ENCODE measurements at regions not wholly inside any gene's neighbourhood (a gene's known extent, or its start where the extent isn't known, plus 50 kb on each side); places are given as distances from the start of the nearest gene placed in this dataset.

GRCh38 chr15:35851491-35851890, 305.5 kb upstream of the DPH6 start:
- Histone ChIP-seq H3K9me3 (ENCODE audit: insufficient read depth, low read depth) (no peaks in the 10 kb centered on the region), H3K36me3 (ENCODE audit: low read depth) (no peaks in the 10 kb centered on the region), H3K9me2 (ENCODE audit: insufficient read depth) (no peaks in the 10 kb centered on the region), H3K27ac (no peak overlapping the region), H3K4me1 (replicated peaks; ENCODE audit: insufficient read depth) (no peaks in the 10 kb centered on the region), H3K4me2 (no peak overlapping the region), H3K79me2 (ENCODE audit: low read depth) (no peaks in the 10 kb centered on the region), H2AFZ (no peak overlapping the region), H3K27me3 (ENCODE audit: insufficient read depth, low read depth) (no peaks in the 10 kb centered on the region), H4K20me1 (ENCODE audit: insufficient read depth) (no peaks in the 10 kb centered on the region), H3K4me3 (no peak overlapping the region), H3F3A (ENCODE audit: insufficient read depth, low read depth) (no peaks in the 10 kb centered on the region)
- no peak for DNase-seq
- BruUV-seq (replicated peaks), result no TSS peak
- POLR2A ChIA-PET (ENCODE audit: unreplicated experiment), result no interaction called here
- CTCF ChIA-PET, result no interaction called here
- intact Hi-C loops (cut with micrococcal nuclease; ENCODE audit: unreplicated experiment), result no loop called here
- TF ChIP-seq EZH2 (IDR thresholded peaks at IDR 0.05; ENCODE audit: low read depth) (no peak), CTCF (conservative IDR thresholded peaks at IDR 0.05) (no peak)

- no peaks in the 10 kb centered on the region for H3K79me2 ChIP-seq (ENCODE audit: low read depth)
- TF ChIP-seq CTCF (conservative IDR thresholded peaks at IDR 0.05) (no peak), EZH2 (IDR thresholded peaks at IDR 0.05; ENCODE audit: low read depth) (no peak)
- H3K9me3 ChIP-seq (ENCODE audit: insufficient read depth, low read depth), result no peaks in the 10 kb centered on the region
- H3F3A ChIP-seq (ENCODE audit: insufficient read depth, low read depth), result no peaks in the 10 kb centered on the region
- H3K27me3 ChIP-seq (ENCODE audit: insufficient read depth, low read depth), result no peaks in the 10 kb centered on the region
- POLR2A ChIA-PET (ENCODE audit: unreplicated experiment), result interaction anchor here (0.6 kb wide), 1 partner anchor 795 kb away, joined by 3 read pairs; no protein-coding TSS in a partner anchor
- no peak overlapping the region for H3K27ac ChIP-seq
- H2AFZ ChIP-seq, result no peak overlapping the region
- H3K4me1 ChIP-seq (replicated peaks; ENCODE audit: insufficient read depth), result no peaks in the 10 kb centered on the region
- CTCF ChIA-PET, result interaction anchor here (0.7 kb wide), 1 partner anchor 1216 kb away, joined by 9 read pairs; no protein-coding TSS in a partner anchor
- intact Hi-C loops (cut with micrococcal nuclease; ENCODE audit: unreplicated experiment), result no loop called here
- H3K4me2 ChIP-seq, result no peak overlapping the region
- no peaks in the 10 kb centered on the region for H4K20me1 ChIP-seq (ENCODE audit: insufficient read depth)
- DNase-seq, result no peak
- H3K9me2 ChIP-seq (ENCODE audit: insufficient read depth), result no peaks in the 10 kb centered on the region
- no peak overlapping the region for H3K4me3 ChIP-seq
- no TSS peak for BruUV-seq (replicated peaks)
- H3K36me3 ChIP-seq (ENCODE audit: low read depth), result no peaks in the 10 kb centered on the region
Observed at GRCh38 chr15:35852818-35853624, 307.1 kb upstream of the DPH6 start.

GRCh38 chr15:35854316-35854715, 308.4 kb upstream of the DPH6 start:
- intact Hi-C loops (cut with micrococcal nuclease; ENCODE audit: unreplicated experiment), result no loop called here
- BruUV-seq (replicated peaks), result no TSS peak
- POLR2A ChIA-PET (ENCODE audit: unreplicated experiment), result no interaction called here

More at GRCh38 chr15:35854316-35854715, 308.4 kb upstream of the DPH6 start:
- no peaks in the 10 kb centered on the region for H3F3A ChIP-seq (ENCODE audit: insufficient read depth, low read depth)
- H3K4me1 ChIP-seq (replicated peaks; ENCODE audit: insufficient read depth), result no peaks in the 10 kb centered on the region
- no peaks in the 10 kb centered on the region for H3K9me2 ChIP-seq (ENCODE audit: insufficient read depth)
- no peaks in the 10 kb centered on the region for H4K20me1 ChIP-seq (ENCODE audit: insufficient read depth)
- TF ChIP-seq CTCF (conservative IDR thresholded peaks at IDR 0.05) (no peak), EZH2 (IDR thresholded peaks at IDR 0.05; ENCODE audit: low read depth) (no peak)
- no peak overlapping the region for H2AFZ ChIP-seq
- DNase-seq, result no peak
- no peaks in the 10 kb centered on the region for H3K9me3 ChIP-seq (ENCODE audit: insufficient read depth, low read depth)
- H3K27me3 ChIP-seq (ENCODE audit: insufficient read depth, low read depth), result no peaks in the 10 kb centered on the region
- H3K4me2 ChIP-seq, result no peak overlapping the region
- H3K4me3 ChIP-seq, result no peak overlapping the region
- CTCF ChIA-PET, result no interaction called here
- no peak overlapping the region for H3K27ac ChIP-seq
- H3K79me2 ChIP-seq (ENCODE audit: low read depth), result no peaks in the 10 kb centered on the region
- H3K36me3 ChIP-seq (ENCODE audit: low read depth), result no peaks in the 10 kb centered on the region

Data from PC-9 (cell line).